ENCODE measurements at regions not wholly inside any gene's neighbourhood (a gene's known extent, or its start where the extent isn't known, plus 50 kb on each side); places are given as distances from the start of the nearest gene placed in this dataset.
A peak's percentile ranks its signal among the peaks of the same experiment; 100 is the strongest.
"Not testable (repeated sequence)": the region's sequence is repeated elsewhere in the genome, so short reads cannot be mapped to it uniquely, and the experiment has no call there.

- DNase-seq: not testable (repeated sequence)
Observed at GRCh38 chr4:49117951-49118350, 131.9 kb downstream of the CWH43 start.

GRCh38 chr4:49118379-49119212 is 132.5 kb downstream of the CWH43 start:
- not testable (repeated sequence) for DNase-seq

- not testable (repeated sequence) for DNase-seq
Observed at GRCh38 chr4:49119345-49119744, 133.3 kb downstream of the CWH43 start.

- not testable (repeated sequence) for DNase-seq
Observed at GRCh38 chr4:49120042-49120779, 134.1 kb downstream of the CWH43 start.

GRCh38 chr4:49120804-49121203 is 134.7 kb downstream of the CWH43 start:
- not testable (repeated sequence) for DNase-seq

GRCh38 chr4:49126443-49126842 is 140.4 kb downstream of the CWH43 start:
- DNase-seq: not testable (repeated sequence)

GRCh38 chr4:49126858-49127257 is 140.8 kb downstream of the CWH43 start:
- DNase-seq: not testable (repeated sequence)

GRCh38 chr4:49129385-49129784 is 143.3 kb downstream of the CWH43 start:
- DNase-seq: not testable (repeated sequence)

GRCh38 chr4:49129870-49130269 is 143.8 kb downstream of the CWH43 start:
- DNase-seq: not testable (repeated sequence)

GRCh38 chr4:49130724-49131123 is 144.6 kb downstream of the CWH43 start:
- not testable (repeated sequence) for DNase-seq

GRCh38 chr4:49137043-49137442 is 151.0 kb downstream of the CWH43 start:
- DNase-seq: not testable (repeated sequence)

GRCh38 chr4:49137961-49138360 is 151.9 kb downstream of the CWH43 start:
- DNase-seq: not testable (repeated sequence)

GRCh38 chr4:49138818-49139217 is 152.7 kb downstream of the CWH43 start:
- DNase-seq: not testable (repeated sequence)

- not testable (repeated sequence) for DNase-seq
Observed at GRCh38 chr4:49139513-49139912, 153.4 kb downstream of the CWH43 start.

- DNase-seq: peak in 1 of 2 donors; percentile 21
Observed at GRCh38 chr4:49140351-49140750, 154.3 kb downstream of the CWH43 start.

GRCh38 chr4:49141955-49142354 is 155.9 kb downstream of the CWH43 start:
- DNase-seq: not testable (repeated sequence)

- not testable (repeated sequence) for DNase-seq
Observed at GRCh38 chr4:49147143-49147542, 161.1 kb downstream of the CWH43 start.

GRCh38 chr4:49147596-49147995 is 161.5 kb downstream of the CWH43 start:
- DNase-seq: not testable (repeated sequence)

GRCh38 chr4:49149006-49149975 is 163.2 kb downstream of the CWH43 start:
- not testable (repeated sequence) for DNase-seq

- not testable (repeated sequence) for DNase-seq
Observed at GRCh38 chr4:49150351-49151083, 164.4 kb downstream of the CWH43 start.

GRCh38 chr4:49153011-49153410 is 166.9 kb downstream of the CWH43 start:
- DNase-seq: not testable (repeated sequence)

Data from CD4-positive, alpha-beta T cell treated with Interferon alpha-2 for 1 hour (primary cell).